Neural crest cell (in vitro differentiated cells): ENCODE measurements at regions not wholly inside any gene's neighbourhood (a gene's known extent, or its start where the extent isn't known, plus 50 kb on each side); places are given as distances from the start of the nearest gene placed in this dataset.

Experiments
- DNase-seq: peaks from one replicate; pipeline ENCODE4 v3.0.0; 2021; ENCODE audit warnings: low read depth, mixed read lengths, low spot score
- H3K27ac Mint-ChIP-seq: one replicate; pipeline ENCODE4 v1.8.0; 2021; ENCODE audit warnings: mild to moderate bottlenecking, mixed read lengths; ENCODE audit not compliant: unreplicated experiment
- H3K27me3 Mint-ChIP-seq: 2 replicates; pipeline ENCODE4 v1.8.0; 2021; ENCODE audit warnings: low read depth, mild to moderate bottlenecking, mixed read lengths
- H3K36me3 Mint-ChIP-seq: 2 replicates; pipeline ENCODE4 v1.8.0; 2021; ENCODE audit warnings: low read depth, mild to moderate bottlenecking, mixed read lengths
- H3K4me1 Mint-ChIP-seq: 2 replicates; pipeline ENCODE4 v1.8.0; 2021; ENCODE audit warnings: mixed read lengths
- H3K4me3 Mint-ChIP-seq: one replicate; pipeline ENCODE4 v1.8.0; 2021; ENCODE audit warnings: mild to moderate bottlenecking, mixed read lengths
- H3K9me3 Mint-ChIP-seq: 2 replicates; pipeline ENCODE4 v1.8.0; 2021; ENCODE audit warnings: mixed read lengths
- CTCF ChIP-seq: fragments of 200-600 bp; sonication (generic); conservative IDR thresholded peaks from 2 replicates; pipeline ENCODE4 v1.5.0; 2021; ENCODE audit warnings: antibody characterized with exemption, mild to moderate bottlenecking

- H3K27me3 Mint-ChIP-seq: no peaks in the 10 kb centered on the region
- H3K4me3 Mint-ChIP-seq: no peak overlapping the region
- no peaks in the 10 kb centered on the region for H3K36me3 Mint-ChIP-seq
- TF ChIP-seq CTCF: no peak
- H3K4me1 Mint-ChIP-seq: peaks cover 4% of the 10 kb centered on the region
- no peak for DNase-seq
- H3K27ac Mint-ChIP-seq: no peak overlapping the region
- H3K9me3 Mint-ChIP-seq: no peaks in the 10 kb centered on the region
These were observed 840.3 kb downstream of the GALC start for GRCh38 chr14:87152693-87153092.

- Mint-ChIP-seq H3K27me3 (no peaks in the 10 kb centered on the region), H3K4me1 (peaks cover 4% of the 10 kb centered on the region), H3K36me3 (no peaks in the 10 kb centered on the region), H3K9me3 (no peaks in the 10 kb centered on the region), H3K4me3 (no peak overlapping the region), H3K27ac (no peak overlapping the region)
- no peak for DNase-seq
- no peak for TF ChIP-seq CTCF
These were observed 843.2 kb downstream of the GALC start for GRCh38 chr14:87149583-87150354.

- H3K27ac Mint-ChIP-seq: no peak overlapping the region
- H3K4me3 Mint-ChIP-seq: no peak overlapping the region
- DNase-seq: no peak
- no peaks in the 10 kb centered on the region for H3K9me3 Mint-ChIP-seq
- peaks cover 4% of the 10 kb centered on the region for H3K4me1 Mint-ChIP-seq
- no peak for TF ChIP-seq CTCF
- H3K27me3 Mint-ChIP-seq: no peaks in the 10 kb centered on the region
- H3K36me3 Mint-ChIP-seq: no peaks in the 10 kb centered on the region
These were observed 844.3 kb downstream of the GALC start for GRCh38 chr14:87148655-87149054.

GRCh38 chr14:87142551-87143211, 850.3 kb downstream of the GALC start:
- no peaks in the 10 kb centered on the region for H3K9me3 Mint-ChIP-seq
- no peaks in the 10 kb centered on the region for H3K27me3 Mint-ChIP-seq
- H3K4me3 Mint-ChIP-seq: no peak overlapping the region
- TF ChIP-seq CTCF: no peak
- H3K36me3 Mint-ChIP-seq: no peaks in the 10 kb centered on the region
- no peak overlapping the region for H3K27ac Mint-ChIP-seq
- DNase-seq: no peak
- no peaks in the 10 kb centered on the region for H3K4me1 Mint-ChIP-seq

GRCh38 chr14:87141801-87142200, 851.2 kb downstream of the GALC start:
- no peaks in the 10 kb centered on the region for H3K36me3 Mint-ChIP-seq
- no peak overlapping the region for H3K4me3 Mint-ChIP-seq
- H3K9me3 Mint-ChIP-seq: no peaks in the 10 kb centered on the region
- no peaks in the 10 kb centered on the region for H3K4me1 Mint-ChIP-seq
- no peaks in the 10 kb centered on the region for H3K27me3 Mint-ChIP-seq
- DNase-seq: no peak
- no peak for TF ChIP-seq CTCF
- H3K27ac Mint-ChIP-seq: no peak overlapping the region
